K562 (cell line): ENCODE measurements at regions not wholly inside any gene's neighbourhood (a gene's known extent, or its start where the extent isn't known, plus 50 kb on each side); places are given as distances from the start of the nearest gene placed in this dataset.

ENCODE experiments used
- ATAC-seq: fragments of 200-7000 bp; cut with Tn5 transposase; 3 replicates; pipeline ENCODE4 v1.9.1; 2020; ENCODE audit warnings: moderate library complexity
- BruUV-seq: library from RNA; stranded (reverse); fragments of 400-500 nt; replicated peaks from 2 replicates; lab custom pipeline; 2021; lab: Mats Ljungman, UMichigan
- CTCF ChIA-PET: fragments of 300-600 bp; formaldehyde crosslinking; extraction: SDS; loops from one replicate; lab custom pipeline; 2021; ENCODE audit warnings: low intra/inter-chr PET ratio; lab: Yijun Ruan, JAX
- POLR2A ChIA-PET: fragments of 300-600, 350-650 bp; sonication (Branson Sonifier 250); formaldehyde crosslinking; extraction: SDS; loops from one replicate; lab custom pipeline; 2021; ENCODE audit warnings: antibody characterized with exemption, inconsistent platforms; lab: Yijun Ruan, JAX
- DNase-seq, 4 experiments: peaks; one replicate each; pipeline versions ENCODE4 v3.0.0 to v3.0.0-alpha.2; 2011 to 2018; ENCODE audit warnings: low spot score in 3 of 4, mixed read lengths in 3 of 4; ENCODE audit errors: extremely low read depth in 1 of 4
- FAIRE-seq: peaks from 2 replicates; lab custom pipeline; 2011; peaks lifted over from hg19 to GRCh38; lab: Jason Lieb, UNC
- H2AFZ ChIP-seq: 2 replicates; pipeline ENCODE4 v1.6.0; 2011; ENCODE audit warnings: low read depth, low read length, control low read depth, inconsistent platforms
- H3K27ac ChIP-seq: fragments of 200-600 bp; 3 replicates; pipeline ENCODE4 v1.8.0; 2011; ENCODE audit warnings: low read depth, mild to moderate bottlenecking, control low read depth, inconsistent platforms, low read length, moderate library complexity, mixed read lengths; ENCODE audit errors: extremely low read depth
- H3K27me3 ChIP-seq, 2 experiments: fragments of 300-600 bp in 1 of 2; 2 replicates in 1 of 2; 3 replicates in 1 of 2; pipeline versions ENCODE4 v1.6.0 to v1.8.0; 2011; ENCODE audit warnings: inconsistent platforms in 2 of 2, low read length in 2 of 2, mild to moderate bottlenecking in 1 of 2, mixed read lengths in 1 of 2, moderate library complexity in 1 of 2; ENCODE audit not compliant: control insufficient read depth in 2 of 2, insufficient read depth in 2 of 2
- H3K36me3 ChIP-seq: fragments of 300-600 bp; 3 replicates; pipeline ENCODE4 v1.8.0; 2011; ENCODE audit warnings: mild to moderate bottlenecking, low read length, inconsistent platforms; ENCODE audit not compliant: control insufficient read depth, insufficient read depth
- H3K4me1 ChIP-seq, 2 experiments: fragments of 200-600 bp in 1 of 2; replicated peaks in 1 of 2; 2 replicates in 1 of 2; 3 replicates in 1 of 2; pipeline versions ENCODE4 v1.5.1 to v1.8.0; 2011; ENCODE audit warnings: inconsistent platforms in 2 of 2, low read length in 2 of 2, mild to moderate bottlenecking in 1 of 2, mixed read lengths in 1 of 2, moderate library complexity in 1 of 2; ENCODE audit not compliant: control insufficient read depth in 2 of 2, insufficient read depth in 2 of 2
- H3K4me2 ChIP-seq: 2 replicates; pipeline ENCODE4 v1.6.1; 2011; ENCODE audit warnings: low read length, control low read depth, inconsistent platforms, mixed read lengths; ENCODE audit not compliant: insufficient read depth
- H3K4me3 ChIP-seq: fragments of 200-600 bp; sonication (generic), shearing (Covaris generic); 2 replicates; pipeline ENCODE4 v1.5.1; 2016; ENCODE audit warnings: control low read depth, inconsistent platforms
- H3K79me2 ChIP-seq: fragments of 200-600 bp; 3 replicates; pipeline ENCODE4 v1.8.0; 2011; ENCODE audit warnings: low read length, inconsistent platforms; ENCODE audit not compliant: control insufficient read depth, insufficient read depth
- H3K9ac ChIP-seq, 2 experiments: 2 replicates each; pipeline versions ENCODE4 v1.6.0 to v1.6.1; 2011; ENCODE audit warnings: low read depth in 2 of 2, low read length in 2 of 2, control low read depth in 1 of 2, inconsistent platforms in 1 of 2, mild to moderate bottlenecking in 1 of 2, mixed read lengths in 1 of 2; ENCODE audit not compliant: insufficient read depth in 1 of 2
- H3K9me1 ChIP-seq: one replicate; pipeline ENCODE4 v1.6.0; 2011; ENCODE audit warnings: inconsistent platforms, mild to moderate bottlenecking, low read length, moderate library complexity; ENCODE audit not compliant: control insufficient read depth, insufficient read depth
- H3K9me3 ChIP-seq: replicated peaks from 2 replicates; pipeline ENCODE4 v1.5.1; 2011; ENCODE audit warnings: low read depth, low read length, inconsistent platforms; ENCODE audit not compliant: control insufficient read depth, insufficient read depth
- H4K20me1 ChIP-seq: replicated peaks from 2 replicates; pipeline ENCODE4 v1.6.1; 2011; ENCODE audit warnings: low read length, inconsistent platforms, mixed read lengths; ENCODE audit not compliant: control insufficient read depth, insufficient read depth
- ATF6 ChIP-seq: sonication (generic); formaldehyde crosslinking; IDR thresholded peaks from 2 replicates; pipeline ENCODE4 v1.4.0; 2020; ENCODE audit warnings: mild to moderate bottlenecking, missing genetic modification reagents
- CLOCK ChIP-seq: fragments of 250-450 bp; sonication (Bioruptor Pico); IDR thresholded peaks from 2 replicates; pipeline ENCODE4 v1.4.0; 2020; ENCODE audit warnings: mild to moderate bottlenecking, moderate library complexity, borderline replicate concordance
- ELF2 ChIP-seq: fragments of 250-450 bp; sonication (Bioruptor Pico); IDR thresholded peaks from 2 replicates; pipeline ENCODE4 v1.5.0; 2021; ENCODE audit warnings: mild to moderate bottlenecking
- HSF4 ChIP-seq: fragments of 250-450 bp; sonication (Bioruptor Pico); IDR thresholded peaks from 2 replicates; pipeline ENCODE4 v2.1.2; 2022; ENCODE audit warnings: mild to moderate bottlenecking, moderate library complexity, borderline replicate concordance
- TBL1XR1 ChIP-seq, 2 experiments: IDR thresholded peaks; 2 replicates each; pipeline ENCODE4 v1.6.1; 2012; ENCODE audit warnings: improper control_type of control experiment in 2 of 2, low read length in 2 of 2, mild to moderate bottlenecking in 1 of 2
- WHSC1 ChIP-seq: IDR thresholded peaks from one replicate; pipeline ENCODE4 v1.6.1; 2012; ENCODE audit warnings: low read length, control low read depth, inconsistent platforms
- ZBTB1 ChIP-seq: sonication (generic); formaldehyde crosslinking; IDR thresholded peaks from 2 replicates; pipeline ENCODE4 v1.8.1; 2023; ENCODE audit warnings: missing genetic modification reagents, low read depth, mild to moderate bottlenecking, borderline replicate concordance
- ZNF217 ChIP-seq: sonication (generic); formaldehyde crosslinking; IDR thresholded peaks from 2 replicates; pipeline ENCODE4 v1.8.0; 2022; ENCODE audit warnings: mild to moderate bottlenecking, missing genetic modification reagents
- ZNF274 ChIP-seq: IDR thresholded peaks from 2 replicates; pipeline ENCODE4 v1.6.1; 2011; ENCODE audit warnings: low read depth, mild to moderate bottlenecking, low read length, moderate library complexity, borderline replicate concordance
- WGBS: fragments of 100-300 bp; shearing (Covaris generic); methylation state at CpG from one replicate; pipeline ENCODE4 v1.1.6; 2016; ENCODE audit warnings: low coverage, mixed read lengths; ENCODE audit not compliant: insufficient coverage; ENCODE audit errors: missing lambda C conversion rate; 5-methylcytosine and 5-hydroxymethylcytosine counted together
- in situ Hi-C: fragments of 300-500 bp; cut with MboI; formaldehyde crosslinking; loops from 4 replicates; pipeline ENCODE4 v1.15.0; 2018; ENCODE audit warnings: inconsistent platforms, mixed read lengths
- intact Hi-C: fragments of 100-400 bp; cut with micrococcal nuclease; formaldehyde crosslinking; loops from 2 replicates; pipeline ENCODE4 v1.14.2; 2022

DNA sequence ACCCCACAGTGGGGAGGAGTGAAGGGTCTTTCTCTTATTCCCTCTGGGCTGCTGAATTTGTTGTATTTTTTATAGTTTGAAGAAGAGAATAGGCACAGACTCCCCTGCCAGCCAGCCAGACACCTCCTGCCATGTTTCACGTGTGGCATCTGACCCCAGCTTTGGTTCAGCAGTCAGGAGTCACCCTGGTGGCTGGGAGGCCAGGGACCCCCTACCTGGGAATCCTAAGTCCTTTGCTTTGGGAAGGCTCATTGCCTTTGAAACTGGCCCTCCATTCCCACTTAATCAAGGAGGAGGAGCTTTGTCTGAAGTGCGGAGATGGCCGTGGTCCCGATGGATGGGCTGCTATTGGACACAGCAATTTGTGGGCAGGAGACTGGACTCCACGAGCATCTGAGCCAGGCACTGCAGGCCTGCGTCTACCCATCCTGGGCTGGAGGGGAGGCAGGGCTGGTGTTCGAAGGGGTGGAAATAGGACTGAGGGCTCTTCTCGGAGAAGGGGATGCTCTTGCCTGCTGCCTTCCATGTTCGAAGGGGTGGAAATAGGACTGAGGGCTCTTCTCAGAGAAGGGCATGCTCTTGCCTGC, 196.1 kb downstream of the DLL1 start:
- intact Hi-C loops, result no loop called here
- in situ Hi-C loops, result no loop called here
- DNase-seq, result no peak

More for the DNA sequence above, 196.1 kb downstream of the DLL1 start:
- no peak for FAIRE-seq
- TF ChIP-seq TBL1XR1 (IDR thresholded peaks at IDR 0.05; ENCODE audit: low read length in 2 of 2) (no peak), HSF4 (CRISPR knock-in tag) (no peak), WHSC1 (no peak), CLOCK (CRISPR knock-in tag) (no peak), ZNF274 (no peak), ZBTB1 (CRISPR knock-in tag) (no peak), ELF2 (CRISPR knock-in tag) (no peak), ZNF217 (CRISPR knock-in tag) (no peak), ATF6 (no peak)
- H3K79me2 ChIP-seq, result no peaks in the 10 kb centered on the region
- H3K4me2 ChIP-seq, result no peak overlapping the region
- H3K36me3 ChIP-seq, result no peaks in the 10 kb centered on the region
- no peak for ATAC-seq
- ChIA-PET CTCF (no interaction called here), POLR2A (interaction anchor here (1.6 kb wide), 1 partner anchor 14 kb away, joined by 5 read pairs; no protein-coding TSS in a partner anchor)
- peaks cover 29 to 97% of the 10 kb centered on the region in 2 experiments for H3K27me3 ChIP-seq
- H3K9ac ChIP-seq, result no peak overlapping the region
- H3K9me3 ChIP-seq, result no peaks in the 10 kb centered on the region
- WGBS, result 2% methylated on average over 9 of the region's 9 CpGs
- no peak overlapping the region for H3K27ac ChIP-seq
- peaks cover 0 to 15% of the 10 kb centered on the region in 2 experiments; a peak in 3 of 5 replicates for H3K4me1 ChIP-seq
- no peaks in the 10 kb centered on the region for H3K9me1 ChIP-seq
- no TSS peak for BruUV-seq
- H3K4me3 ChIP-seq, result no peak overlapping the region
- H4K20me1 ChIP-seq, result peaks cover 10% of the 10 kb centered on the region
- H2AFZ ChIP-seq, result no peak overlapping the region
